ENCODE measurements at regions not wholly inside any gene's neighbourhood (a gene's known extent, or its start where the extent isn't known, plus 50 kb on each side); places are given as distances from the start of the nearest gene placed in this dataset.

GRCh38 chr6:92864966-92865555, 554.3 kb downstream of the EPHA7 start:
- WGBS, 2 donors: 58 to 73% methylated on average over 3 of the region's 3 CpGs
- H3K4me3 ChIP-seq (ENCODE audit: low read depth, poor library complexity, severe bottlenecking): no peak overlapping the region
- intact Hi-C loops (cut with DNase I; ENCODE audit: low total_unique reads): no loop called here
- no peak for DNase-seq (ENCODE audit: low spot score in 2 of 2)
- TF ChIP-seq CTCF (IDR thresholded peaks at IDR 0.05): no peak
- no peak for TF ChIP-seq POLR2A (IDR thresholded peaks at IDR 0.05)

- intact Hi-C loops (cut with DNase I; ENCODE audit: low total_unique reads): loop anchor here (5.0 kb wide), 1 partner anchor 348 kb away; no protein-coding TSS in a partner anchor
- WGBS, 2 donors: 68 to 74% methylated on average over 3 of the region's 3 CpGs
- TF ChIP-seq POLR2A (IDR thresholded peaks at IDR 0.05): no peak
- TF ChIP-seq CTCF (IDR thresholded peaks at IDR 0.05): no peak
- DNase-seq (ENCODE audit: low spot score in 2 of 2): no peak
- no peak overlapping the region for H3K4me3 ChIP-seq (ENCODE audit: low read depth, poor library complexity, severe bottlenecking)
These were observed 569.7 kb downstream of the EPHA7 start for GRCh38 chr6:92849636-92850035.

- no peak for DNase-seq (ENCODE audit: low spot score in 2 of 2)
- TF ChIP-seq CTCF (IDR thresholded peaks at IDR 0.05) (no peak), POLR2A (IDR thresholded peaks at IDR 0.05) (no peak)
- intact Hi-C loops (cut with DNase I; ENCODE audit: low total_unique reads): loop anchor here (5.0 kb wide), 1 partner anchor 348 kb away; no protein-coding TSS in a partner anchor
- H3K4me3 ChIP-seq (ENCODE audit: low read depth, poor library complexity, severe bottlenecking): no peak overlapping the region
These were observed 570.5 kb downstream of the EPHA7 start for GRCh38 chr6:92848901-92849300.

- TF ChIP-seq CTCF (IDR thresholded peaks at IDR 0.05) (no peak), POLR2A (IDR thresholded peaks at IDR 0.05) (no peak)
- DNase-seq (ENCODE audit: low spot score in 2 of 2): no peak
- WGBS, 2 donors: 74 to 87% methylated on average over 4 of the region's 4 CpGs
- intact Hi-C loops (cut with DNase I; ENCODE audit: low total_unique reads): loop anchor here (5.0 kb wide), 1 partner anchor 349 kb away; no protein-coding TSS in a partner anchor
- no peak overlapping the region for H3K4me3 ChIP-seq (ENCODE audit: low read depth, poor library complexity, severe bottlenecking)
These were observed 570.9 kb downstream of the EPHA7 start for GRCh38 chr6:92848459-92848858.

- TF ChIP-seq POLR2A (IDR thresholded peaks at IDR 0.05) (no peak), CTCF (IDR thresholded peaks at IDR 0.05) (no peak)
- no peak for DNase-seq (ENCODE audit: low spot score in 2 of 2)
- intact Hi-C loops (cut with DNase I; ENCODE audit: low total_unique reads): loop anchor here (5.0 kb wide), 1 partner anchor 349 kb away; no protein-coding TSS in a partner anchor
- no peak overlapping the region for H3K4me3 ChIP-seq (ENCODE audit: low read depth, poor library complexity, severe bottlenecking)
These were observed 571.4 kb downstream of the EPHA7 start for GRCh38 chr6:92847988-92848387.
